ENCODE measurements at regions not wholly inside any gene's neighbourhood (a gene's known extent, or its start where the extent isn't known, plus 50 kb on each side); places are given as distances from the start of the nearest gene placed in this dataset.

DNA sequence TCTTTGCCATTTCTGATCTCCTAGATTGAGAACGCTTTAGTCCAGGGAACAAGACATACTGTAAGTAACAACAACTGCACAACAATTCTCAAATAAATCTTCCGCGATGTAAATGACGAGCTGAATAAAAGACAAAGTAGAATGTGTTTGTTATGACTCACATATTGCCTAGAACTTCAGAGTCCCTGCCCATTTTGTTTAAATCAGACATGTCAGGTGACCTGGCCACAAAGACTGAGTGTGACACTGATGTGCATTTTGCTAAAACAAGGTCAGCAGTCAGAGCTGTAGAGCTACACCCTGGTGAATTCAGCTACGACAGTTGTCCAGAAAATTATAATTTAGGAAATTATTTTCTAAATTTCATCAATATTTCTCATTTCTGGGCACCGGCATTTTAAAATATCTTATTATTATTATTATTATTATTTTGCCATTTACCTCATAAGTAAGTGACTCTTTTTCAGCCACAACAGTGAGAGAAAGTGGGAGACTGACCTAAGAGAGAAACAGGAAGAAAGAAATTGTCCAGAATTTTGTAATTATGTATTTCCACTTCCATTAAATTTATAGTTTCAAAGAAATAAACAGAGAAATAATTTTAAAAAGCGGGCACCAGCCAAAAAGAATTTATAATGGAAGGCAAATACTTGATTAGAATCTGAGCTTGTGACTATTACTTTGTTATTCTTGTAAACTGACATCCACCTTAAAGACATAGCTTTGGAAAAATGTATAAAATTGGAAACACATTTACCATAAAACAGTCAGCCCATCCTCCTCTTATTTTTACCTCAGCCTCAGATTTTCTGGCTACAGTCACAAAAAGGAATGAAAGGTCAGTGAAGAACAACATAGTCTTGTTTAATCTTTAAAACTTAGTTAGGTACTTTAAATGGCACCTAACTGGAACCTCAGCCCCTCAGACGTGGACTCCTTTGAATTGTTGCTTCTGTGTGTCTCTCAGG, 157.0 kb upstream of the CITED2 start:
- H3K4me3 ChIP-seq, result no peak overlapping the region
- DNase-seq (ENCODE audit: low spot score), result no peak
- no peaks in the 10 kb centered on the region for H3K9me3 ChIP-seq
- peaks cover 0 to 17% of the 10 kb centered on the region in 2 donors for H3K4me1 ChIP-seq
- no peaks in the 10 kb centered on the region for H3K36me3 ChIP-seq
- TF ChIP-seq, protein P1, sequence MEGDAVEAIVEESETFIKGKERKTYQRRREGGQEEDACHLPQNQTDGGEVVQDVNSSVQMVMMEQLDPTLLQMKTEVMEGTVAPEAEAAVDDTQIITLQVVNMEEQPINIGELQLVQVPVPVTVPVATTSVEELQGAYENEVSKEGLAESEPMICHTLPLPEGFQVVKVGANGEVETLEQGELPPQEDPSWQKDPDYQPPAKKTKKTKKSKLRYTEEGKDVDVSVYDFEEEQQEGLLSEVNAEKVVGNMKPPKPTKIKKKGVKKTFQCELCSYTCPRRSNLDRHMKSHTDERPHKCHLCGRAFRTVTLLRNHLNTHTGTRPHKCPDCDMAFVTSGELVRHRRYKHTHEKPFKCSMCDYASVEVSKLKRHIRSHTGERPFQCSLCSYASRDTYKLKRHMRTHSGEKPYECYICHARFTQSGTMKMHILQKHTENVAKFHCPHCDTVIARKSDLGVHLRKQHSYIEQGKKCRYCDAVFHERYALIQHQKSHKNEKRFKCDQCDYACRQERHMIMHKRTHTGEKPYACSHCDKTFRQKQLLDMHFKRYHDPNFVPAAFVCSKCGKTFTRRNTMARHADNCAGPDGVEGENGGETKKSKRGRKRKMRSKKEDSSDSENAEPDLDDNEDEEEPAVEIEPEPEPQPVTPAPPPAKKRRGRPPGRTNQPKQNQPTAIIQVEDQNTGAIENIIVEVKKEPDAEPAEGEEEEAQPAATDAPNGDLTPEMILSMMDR (IDR thresholded peaks at IDR 0.05), result no peak
- no peaks in the 10 kb centered on the region for H3K27me3 ChIP-seq
- H3K27ac ChIP-seq, result no peak overlapping the region

DNA sequence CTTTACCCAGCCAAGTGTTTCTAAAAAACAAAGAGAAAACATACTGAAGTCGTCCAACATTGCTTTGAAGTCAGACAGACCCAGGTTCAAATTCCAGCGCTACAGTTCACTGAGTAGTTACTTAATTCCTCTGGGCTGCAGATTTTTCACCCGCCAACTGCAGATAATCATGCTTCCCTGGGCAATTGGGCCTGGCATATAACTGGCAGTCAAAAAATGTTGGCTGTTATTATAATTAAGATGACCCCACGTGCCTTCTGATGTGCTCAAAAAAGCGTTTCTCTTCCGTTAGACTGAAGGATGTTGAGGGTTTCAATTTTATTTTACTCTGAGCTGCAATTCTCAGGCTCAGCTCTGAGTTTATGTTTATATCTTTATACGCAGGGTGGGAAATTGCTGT, 156.1 kb upstream of the CITED2 start:
- H3K4me3 ChIP-seq, result no peak overlapping the region
- peaks cover 0 to 17% of the 10 kb centered on the region in 2 donors for H3K4me1 ChIP-seq
- H3K36me3 ChIP-seq, result no peaks in the 10 kb centered on the region
- H3K9me3 ChIP-seq, result no peaks in the 10 kb centered on the region
- no peak overlapping the region for H3K27ac ChIP-seq
- TF ChIP-seq, protein P1 (IDR thresholded peaks at IDR 0.05), result no peak
- DNase-seq (ENCODE audit: low spot score), result no peak
- no peaks in the 10 kb centered on the region for H3K27me3 ChIP-seq

DNA sequence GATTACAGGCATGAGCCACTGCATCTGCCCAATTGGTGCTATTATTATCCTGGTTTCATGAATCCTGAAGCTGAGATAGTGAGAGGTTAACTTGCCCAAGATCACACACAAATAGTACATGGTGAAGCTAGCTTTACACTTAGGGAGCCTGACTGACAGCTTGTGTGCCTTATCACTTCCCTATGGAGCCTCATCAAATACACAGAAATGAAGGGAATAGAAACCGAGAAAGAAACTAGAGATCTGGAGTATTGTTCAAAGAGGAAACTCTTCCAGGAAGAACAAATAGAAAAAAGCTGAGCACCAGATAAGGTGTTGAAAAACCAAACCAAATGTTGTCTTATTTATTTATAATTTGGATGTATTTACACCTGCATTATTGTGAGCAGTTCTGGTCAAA, 155.0 kb upstream of the CITED2 start:
- Histone ChIP-seq H3K4me3 (no peak overlapping the region), H3K27me3 (no peaks in the 10 kb centered on the region), H3K27ac (no peak overlapping the region), H3K4me1 (peaks cover 0 to 13% of the 10 kb centered on the region in 2 donors), H3K9me3 (no peaks in the 10 kb centered on the region), H3K36me3 (no peaks in the 10 kb centered on the region)
- DNase-seq (ENCODE audit: low spot score), result no peak
- TF ChIP-seq, protein P1 (IDR thresholded peaks at IDR 0.05), result no peak

DNA sequence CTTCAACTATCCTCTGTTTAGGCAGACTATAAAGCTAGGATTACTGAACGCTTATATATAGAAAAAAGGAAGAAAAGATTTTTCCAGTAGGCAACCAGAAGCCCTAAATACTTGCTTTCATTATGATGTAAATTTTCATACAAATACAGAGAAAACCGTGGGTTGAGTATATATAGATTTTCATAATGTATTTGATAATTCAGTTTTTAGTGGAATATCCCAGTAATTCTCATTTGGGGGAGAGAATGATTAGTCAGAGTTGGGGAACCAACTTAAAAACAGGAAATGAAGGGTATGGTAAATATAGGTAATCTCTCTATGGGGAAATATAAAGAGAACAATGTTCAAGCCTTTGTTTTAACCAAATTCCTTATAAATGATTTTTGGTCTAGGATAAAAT, 154.0 kb upstream of the CITED2 start:
- TF ChIP-seq, protein P1 (IDR thresholded peaks at IDR 0.05), result no peak
- DNase-seq (ENCODE audit: low spot score), result no peak

DNA sequence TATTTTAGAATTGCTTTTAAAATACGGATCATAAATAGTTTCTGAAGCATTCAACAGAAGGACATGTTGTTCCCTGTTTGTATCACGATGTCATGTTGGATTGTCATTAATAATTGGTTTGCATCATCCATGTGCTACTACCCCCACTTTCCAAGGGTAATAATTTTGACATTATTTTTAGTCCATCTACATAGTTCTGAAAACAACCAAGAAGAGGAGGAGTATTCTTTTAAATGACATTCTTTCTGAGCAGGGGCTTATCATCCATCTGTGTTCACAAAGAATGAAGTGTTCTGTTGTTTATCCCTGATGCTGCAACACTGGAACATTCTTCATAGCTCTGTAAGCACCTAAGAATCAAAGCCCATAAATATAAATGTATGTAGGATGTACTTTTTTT, 151.0 kb upstream of the CITED2 start:
- TF ChIP-seq, protein P1 (IDR thresholded peaks at IDR 0.05), result no peak
- no peak overlapping the region for H3K4me3 ChIP-seq
- H3K4me1 ChIP-seq, result no peaks in the 10 kb centered on the region
- no peaks in the 10 kb centered on the region for H3K27me3 ChIP-seq
- H3K9me3 ChIP-seq, result no peaks in the 10 kb centered on the region
- DNase-seq (ENCODE audit: low spot score), result no peak
- no peak overlapping the region for H3K27ac ChIP-seq
- no peaks in the 10 kb centered on the region for H3K36me3 ChIP-seq

More for the DNA sequence above, 154.0 kb upstream of the CITED2 start:
- Histone ChIP-seq H3K36me3 (no peaks in the 10 kb centered on the region), H3K4me1 (peaks cover 0 to 4% of the 10 kb centered on the region in 2 donors), H3K27ac (no peak overlapping the region), H3K9me3 (no peaks in the 10 kb centered on the region), H3K27me3 (no peaks in the 10 kb centered on the region), H3K4me3 (no peak overlapping the region)

Data from right atrium auricular region (tissue), 2 donors.